Activated T-helper 2 cell treated with anti-CD3 and anti-CD28 coated beads, Interferon-gamma antibody, Interleukin-2, Interleukin-4, amounts not matched to agents 10 μg/mL and 5 μg/mL and 100 μg/mL, durations not matched to agents 14 hours and 24 hours and 36 hours (primary cell): ENCODE measurements at regions not wholly inside any gene's neighbourhood (a gene's known extent, or its start where the extent isn't known, plus 50 kb on each side); places are given as distances from the start of the nearest gene placed in this dataset.

Source experiments
- DNase-seq: peaks from one replicate; pipeline ENCODE4 v3.0.0; 2021; ENCODE audit warnings: low spot score
- H3K27ac Mint-ChIP-seq: one replicate; pipeline ENCODE4 v1.8.0; 2021; ENCODE audit warnings: mixed read lengths
- H3K27me3 Mint-ChIP-seq: one replicate; pipeline ENCODE4 v1.8.0; 2021; ENCODE audit warnings: low read depth, mixed read lengths
- H3K36me3 Mint-ChIP-seq: one replicate; pipeline ENCODE4 v1.8.0; 2021; ENCODE audit warnings: low read depth, mixed read lengths
- H3K4me1 Mint-ChIP-seq: one replicate; pipeline ENCODE4 v1.8.0; 2021; ENCODE audit warnings: low read depth, mixed read lengths
- H3K4me3 Mint-ChIP-seq: one replicate; pipeline ENCODE4 v1.8.0; 2021; ENCODE audit warnings: low read depth, mild to moderate bottlenecking, moderate library complexity, mixed read lengths
- H3K9me3 Mint-ChIP-seq: one replicate; pipeline ENCODE4 v1.8.0; 2021; ENCODE audit warnings: mixed read lengths
- intact Hi-C: fragments of 100-400 bp; cut with micrococcal nuclease; formaldehyde crosslinking; loops from one replicate; pipeline ENCODE4 v1.15.1; 2023

DNA sequence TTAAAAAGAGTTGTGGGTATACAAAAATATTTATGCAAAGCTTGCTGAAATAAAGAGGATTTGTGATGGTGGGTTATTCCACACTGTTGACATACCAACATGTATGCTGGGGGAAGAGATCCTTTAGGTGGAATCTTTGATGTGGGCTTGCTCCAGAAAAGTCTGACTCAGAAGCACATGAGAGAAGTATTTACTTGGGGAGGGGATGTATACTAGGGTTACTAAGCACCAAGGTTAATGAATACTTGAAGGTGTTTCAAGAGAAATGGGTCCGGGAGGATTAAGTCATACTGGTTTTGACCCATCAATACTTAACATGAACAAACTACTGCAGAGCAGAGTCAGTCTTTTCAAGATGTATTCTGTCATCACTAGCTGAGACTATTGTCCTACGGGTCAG lies 316.4 kb upstream of the GRIN3A start:
- no peaks in the 10 kb centered on the region for H3K9me3 Mint-ChIP-seq
- H3K27me3 Mint-ChIP-seq, result no peaks in the 10 kb centered on the region
- no peak overlapping the region for H3K4me3 Mint-ChIP-seq
- H3K36me3 Mint-ChIP-seq, result no peaks in the 10 kb centered on the region
- intact Hi-C loops, result no loop called here
- no peaks in the 10 kb centered on the region for H3K4me1 Mint-ChIP-seq
- DNase-seq, result no peak
- H3K27ac Mint-ChIP-seq, result no peak overlapping the region

DNA sequence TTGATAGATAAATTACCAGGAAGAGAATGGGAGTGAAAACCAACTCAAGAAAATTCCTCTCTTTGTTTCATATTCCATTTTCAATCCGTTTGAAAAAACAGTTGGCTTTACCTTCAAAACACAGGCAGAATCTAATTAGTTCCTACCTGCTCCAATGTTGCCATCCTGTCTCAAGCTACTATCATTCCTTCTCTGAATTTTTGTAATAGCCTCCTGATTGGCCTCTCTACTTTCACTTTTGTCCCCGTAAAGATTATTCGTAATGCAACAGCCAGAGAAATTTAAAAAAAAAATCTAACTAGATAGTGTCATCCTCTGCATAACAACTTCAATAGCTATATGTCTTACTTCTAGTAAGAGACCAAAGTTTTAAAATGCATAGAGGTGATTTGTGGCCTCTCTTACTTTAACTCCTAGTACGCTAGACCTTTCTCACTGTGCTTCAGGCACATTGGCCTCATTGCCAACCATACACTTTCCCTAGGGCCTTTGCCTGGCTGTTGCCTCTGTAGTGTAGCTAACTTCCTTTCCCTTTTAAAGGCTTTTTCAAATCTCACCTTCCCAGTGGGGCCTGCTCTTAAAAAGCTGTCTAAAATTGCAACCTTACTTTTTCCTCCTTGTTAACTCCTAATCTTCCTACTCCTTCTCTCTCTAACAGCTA lies 311.3 kb upstream of the GRIN3A start:
- intact Hi-C loops, result no loop called here
- H3K27me3 Mint-ChIP-seq, result no peaks in the 10 kb centered on the region
- H3K9me3 Mint-ChIP-seq, result no peaks in the 10 kb centered on the region
- DNase-seq, result no peak
- no peak overlapping the region for H3K27ac Mint-ChIP-seq
- no peaks in the 10 kb centered on the region for H3K4me1 Mint-ChIP-seq
- no peak overlapping the region for H3K4me3 Mint-ChIP-seq
- no peaks in the 10 kb centered on the region for H3K36me3 Mint-ChIP-seq

DNA sequence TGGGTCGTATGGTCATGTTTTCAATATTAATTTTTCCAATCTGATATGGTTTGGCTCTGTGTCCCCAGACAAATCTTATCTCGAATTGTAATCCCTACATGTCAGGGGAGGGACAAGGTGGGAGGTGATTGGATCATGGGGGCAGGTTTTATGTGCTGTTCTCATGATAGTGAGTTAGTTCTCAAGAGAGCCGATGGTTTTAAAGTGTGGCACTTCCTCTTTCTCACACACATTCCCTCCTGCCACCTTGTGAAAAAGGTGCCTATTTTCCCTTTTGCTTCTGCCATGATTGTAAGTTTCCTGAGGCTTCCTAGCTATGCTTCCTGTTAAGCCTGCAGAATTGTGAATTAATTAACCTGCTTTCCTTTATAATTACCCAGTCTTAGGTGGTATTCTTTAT lies 309.1 kb upstream of the GRIN3A start:
- Mint-ChIP-seq H3K36me3 (no peaks in the 10 kb centered on the region), H3K4me3 (no peak overlapping the region), H3K9me3 (no peaks in the 10 kb centered on the region), H3K27me3 (no peaks in the 10 kb centered on the region), H3K4me1 (no peaks in the 10 kb centered on the region), H3K27ac (no peak overlapping the region)
- intact Hi-C loops, result no loop called here
- no peak for DNase-seq

DNA sequence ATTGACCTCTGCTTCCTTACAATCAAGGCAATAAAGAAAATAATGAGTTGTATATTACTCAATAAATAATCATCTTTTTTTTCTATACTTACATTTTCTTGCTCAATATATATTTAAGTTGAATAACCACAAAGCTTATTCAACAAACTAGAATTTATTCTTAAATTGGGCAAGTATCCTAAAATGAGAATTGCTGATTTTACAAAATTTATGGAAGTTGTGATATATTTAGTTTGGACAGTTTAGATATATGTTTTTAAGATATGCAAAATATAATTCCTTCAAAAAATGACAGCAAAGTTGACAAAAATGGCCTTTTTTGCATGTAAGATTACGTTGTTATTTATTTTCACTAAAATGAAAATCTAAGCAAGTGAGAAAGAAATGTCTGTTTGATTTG lies 305.7 kb upstream of the GRIN3A start:
- H3K4me1 Mint-ChIP-seq, result no peaks in the 10 kb centered on the region
- DNase-seq, result no peak
- no peaks in the 10 kb centered on the region for H3K36me3 Mint-ChIP-seq
- no peak overlapping the region for H3K4me3 Mint-ChIP-seq
- H3K27ac Mint-ChIP-seq, result no peak overlapping the region
- no peaks in the 10 kb centered on the region for H3K27me3 Mint-ChIP-seq
- intact Hi-C loops, result no loop called here
- peaks cover 3% of the 10 kb centered on the region for H3K9me3 Mint-ChIP-seq

DNA sequence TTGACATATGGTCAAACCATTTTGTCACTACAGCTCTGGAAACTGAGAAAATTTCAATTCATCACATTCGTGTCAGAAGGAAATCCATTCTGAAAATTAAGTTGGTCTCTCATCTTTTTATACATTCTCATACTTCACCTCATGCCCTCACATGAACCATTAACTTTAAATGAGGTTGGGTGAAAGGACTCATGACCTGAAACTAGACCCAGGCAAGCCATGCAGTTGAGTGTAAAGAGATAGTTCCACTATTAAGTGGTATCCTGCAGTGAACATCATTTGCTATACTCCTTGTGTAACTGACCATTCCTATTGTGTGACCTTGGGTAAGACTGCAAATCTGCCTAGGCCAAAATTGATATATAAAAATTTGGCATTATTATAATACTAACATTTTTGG lies 299.6 kb upstream of the GRIN3A start:
- Mint-ChIP-seq H3K27me3 (no peaks in the 10 kb centered on the region), H3K9me3 (peaks cover 3% of the 10 kb centered on the region), H3K36me3 (no peaks in the 10 kb centered on the region), H3K4me1 (no peaks in the 10 kb centered on the region), H3K27ac (no peak overlapping the region), H3K4me3 (no peak overlapping the region)
- intact Hi-C loops, result no loop called here
- DNase-seq, result no peak

DNA sequence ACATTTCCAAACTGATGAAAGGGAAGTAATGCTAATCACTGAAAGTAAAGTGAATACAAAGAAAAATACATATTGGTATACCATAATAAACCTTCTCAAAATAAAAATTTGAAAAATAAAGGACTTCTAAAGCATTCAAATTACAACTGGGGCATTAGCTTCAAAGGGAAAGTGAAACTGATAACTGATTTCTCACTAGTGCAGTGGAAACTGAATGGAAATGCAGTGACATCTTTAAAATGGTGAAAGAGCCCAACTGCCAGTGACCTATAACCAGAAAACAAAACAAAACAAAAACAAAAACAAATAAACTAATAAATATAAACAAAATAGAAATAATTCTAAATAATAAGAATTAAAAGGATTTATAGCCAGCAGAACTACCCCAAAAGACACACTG lies 297.5 kb upstream of the GRIN3A start:
- H3K27ac Mint-ChIP-seq, result no peak overlapping the region
- H3K4me3 Mint-ChIP-seq, result no peak overlapping the region
- H3K9me3 Mint-ChIP-seq, result peaks cover under 1% of the 10 kb centered on the region
- H3K4me1 Mint-ChIP-seq, result no peaks in the 10 kb centered on the region
- DNase-seq, result no peak
- H3K36me3 Mint-ChIP-seq, result no peaks in the 10 kb centered on the region
- intact Hi-C loops, result no loop called here
- no peaks in the 10 kb centered on the region for H3K27me3 Mint-ChIP-seq

DNA sequence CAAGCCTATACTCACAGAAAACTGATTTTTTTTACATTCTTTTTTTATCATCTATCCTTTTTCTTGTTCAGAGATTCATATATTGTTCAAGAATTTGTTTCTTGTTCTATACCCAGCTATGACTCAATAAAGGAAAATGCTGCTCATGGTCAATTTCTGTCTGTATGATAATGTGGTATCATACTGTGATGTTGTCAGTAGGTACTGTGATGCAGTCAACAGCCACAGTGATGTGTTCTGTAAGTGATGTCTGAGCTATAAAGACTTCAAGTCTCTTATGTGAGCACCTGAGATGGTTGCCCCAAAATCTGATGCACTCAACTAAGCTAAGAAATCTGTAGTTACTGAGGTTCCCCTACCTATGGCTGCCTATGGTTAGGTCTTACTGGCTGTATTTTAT lies 294.2 kb upstream of the GRIN3A start:
- DNase-seq, result no peak
- no peak overlapping the region for H3K4me3 Mint-ChIP-seq
- no peaks in the 10 kb centered on the region for H3K36me3 Mint-ChIP-seq
- no peaks in the 10 kb centered on the region for H3K27me3 Mint-ChIP-seq
- H3K27ac Mint-ChIP-seq, result no peak overlapping the region
- intact Hi-C loops, result no loop called here
- H3K9me3 Mint-ChIP-seq, result no peaks in the 10 kb centered on the region
- no peaks in the 10 kb centered on the region for H3K4me1 Mint-ChIP-seq

DNA sequence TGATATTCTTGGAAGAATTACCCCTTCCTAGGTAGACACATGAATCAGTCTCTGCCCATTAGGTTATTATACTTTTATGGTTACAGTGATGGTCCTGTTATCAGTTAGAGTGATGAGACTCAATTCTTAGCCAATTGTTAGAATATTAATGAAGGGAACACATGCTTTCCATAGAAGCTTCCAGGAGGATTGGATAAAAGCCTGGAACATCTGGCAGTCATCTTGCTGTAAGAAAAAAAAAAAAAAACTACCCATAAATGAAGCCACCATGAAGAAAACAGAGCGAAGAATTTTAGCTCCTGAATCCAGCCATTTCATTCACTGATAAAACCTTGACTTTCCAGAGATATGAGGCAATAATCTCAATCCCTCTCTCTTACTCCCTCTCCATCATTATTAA lies 262.5 kb upstream of the GRIN3A start:
- Mint-ChIP-seq H3K27me3 (no peaks in the 10 kb centered on the region), H3K9me3 (no peaks in the 10 kb centered on the region), H3K36me3 (no peaks in the 10 kb centered on the region), H3K4me1 (no peaks in the 10 kb centered on the region), H3K4me3 (no peak overlapping the region), H3K27ac (no peak overlapping the region)
- no peak for DNase-seq
- intact Hi-C loops, result no loop called here

DNA sequence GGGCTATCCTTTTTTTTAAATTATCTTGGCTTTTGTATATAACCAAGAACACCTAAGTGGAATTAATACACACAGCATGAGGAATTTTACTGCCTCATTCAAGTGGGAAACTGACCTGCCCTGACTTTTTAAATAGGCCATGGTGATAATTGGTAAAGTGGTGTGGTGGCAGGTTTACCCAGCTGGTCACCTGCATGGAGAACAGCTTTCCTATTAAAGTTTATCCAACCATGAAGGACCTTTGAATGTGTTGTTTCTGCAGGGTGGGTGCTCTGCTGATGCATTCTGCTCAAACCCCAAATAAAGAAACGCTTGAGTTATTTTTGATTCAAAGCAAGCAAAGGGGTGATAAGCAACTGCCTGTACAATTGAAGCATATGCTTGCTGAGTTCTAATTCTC lies 261.0 kb upstream of the GRIN3A start:
- Mint-ChIP-seq H3K4me3 (no peak overlapping the region), H3K27me3 (no peaks in the 10 kb centered on the region), H3K9me3 (no peaks in the 10 kb centered on the region), H3K27ac (no peak overlapping the region), H3K36me3 (no peaks in the 10 kb centered on the region), H3K4me1 (no peaks in the 10 kb centered on the region)
- intact Hi-C loops, result no loop called here
- DNase-seq, result no peak

DNA sequence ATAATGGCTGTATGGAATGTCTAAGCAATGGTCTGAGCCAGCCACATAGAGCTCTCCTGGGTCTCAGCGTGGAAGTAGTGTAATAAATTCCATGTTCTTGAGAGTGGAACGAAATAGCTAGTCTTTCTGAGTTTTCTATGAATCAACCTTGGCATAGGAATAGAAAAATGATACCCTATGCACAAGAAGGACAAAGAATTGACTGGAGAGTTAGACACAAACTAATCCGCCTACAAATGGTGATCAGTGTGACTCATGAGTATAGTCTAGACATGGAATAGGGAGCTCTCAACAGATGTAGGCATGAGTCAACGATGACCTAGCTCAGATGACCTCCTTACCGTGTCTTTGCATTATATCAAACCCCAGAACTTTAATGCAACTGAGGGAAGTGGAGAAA lies 256.8 kb upstream of the GRIN3A start:
- Mint-ChIP-seq H3K4me1 (no peaks in the 10 kb centered on the region), H3K27me3 (no peaks in the 10 kb centered on the region), H3K36me3 (no peaks in the 10 kb centered on the region), H3K9me3 (no peaks in the 10 kb centered on the region), H3K27ac (no peak overlapping the region), H3K4me3 (no peak overlapping the region)
- DNase-seq, result no peak
- intact Hi-C loops, result no loop called here

DNA sequence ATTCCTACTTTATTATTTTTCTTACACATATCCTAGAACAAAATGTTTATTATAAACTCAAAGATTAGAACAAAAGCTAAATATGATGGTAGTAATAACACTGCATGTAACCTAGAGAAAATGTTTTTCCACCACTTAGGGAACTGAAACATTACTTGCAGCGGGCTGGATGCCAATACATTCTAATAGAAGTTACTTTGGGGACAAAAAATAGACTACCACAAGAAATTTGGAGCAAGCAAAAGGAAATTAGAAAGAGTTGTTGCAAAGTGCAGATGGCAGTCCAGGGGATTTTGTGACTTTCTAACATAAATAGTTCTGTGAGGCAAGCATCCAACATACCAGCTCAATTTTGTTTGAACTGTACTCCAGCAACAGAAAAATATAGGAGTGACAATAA lies 255.3 kb upstream of the GRIN3A start:
- no peaks in the 10 kb centered on the region for H3K9me3 Mint-ChIP-seq
- no peak overlapping the region for H3K27ac Mint-ChIP-seq
- DNase-seq, result no peak
- no peaks in the 10 kb centered on the region for H3K27me3 Mint-ChIP-seq
- no peaks in the 10 kb centered on the region for H3K36me3 Mint-ChIP-seq
- no peak overlapping the region for H3K4me3 Mint-ChIP-seq
- no peaks in the 10 kb centered on the region for H3K4me1 Mint-ChIP-seq
- intact Hi-C loops, result no loop called here

DNA sequence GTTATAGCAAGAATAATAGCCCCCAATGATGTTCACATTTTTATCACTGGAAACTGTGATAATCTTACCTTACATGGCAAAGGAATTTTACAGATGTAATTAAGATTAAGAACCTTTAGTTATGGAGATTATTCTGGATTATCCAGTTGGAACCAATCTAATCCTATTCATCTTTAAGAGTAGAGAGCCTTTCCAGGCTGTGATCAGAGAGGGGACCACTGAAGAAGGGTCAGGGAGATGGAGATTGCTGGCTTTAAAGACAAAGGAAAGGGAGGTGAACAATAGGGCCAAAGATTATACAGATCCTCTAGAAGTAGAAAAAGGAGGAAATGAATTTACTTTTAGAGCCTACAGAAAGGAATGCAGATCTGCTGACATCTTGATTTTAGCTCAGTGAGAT lies 253.5 kb upstream of the GRIN3A start:
- intact Hi-C loops, result no loop called here
- Mint-ChIP-seq H3K4me1 (no peaks in the 10 kb centered on the region), H3K27me3 (no peaks in the 10 kb centered on the region), H3K36me3 (no peaks in the 10 kb centered on the region), H3K27ac (no peak overlapping the region), H3K4me3 (no peak overlapping the region), H3K9me3 (no peaks in the 10 kb centered on the region)
- DNase-seq, result no peak

DNA sequence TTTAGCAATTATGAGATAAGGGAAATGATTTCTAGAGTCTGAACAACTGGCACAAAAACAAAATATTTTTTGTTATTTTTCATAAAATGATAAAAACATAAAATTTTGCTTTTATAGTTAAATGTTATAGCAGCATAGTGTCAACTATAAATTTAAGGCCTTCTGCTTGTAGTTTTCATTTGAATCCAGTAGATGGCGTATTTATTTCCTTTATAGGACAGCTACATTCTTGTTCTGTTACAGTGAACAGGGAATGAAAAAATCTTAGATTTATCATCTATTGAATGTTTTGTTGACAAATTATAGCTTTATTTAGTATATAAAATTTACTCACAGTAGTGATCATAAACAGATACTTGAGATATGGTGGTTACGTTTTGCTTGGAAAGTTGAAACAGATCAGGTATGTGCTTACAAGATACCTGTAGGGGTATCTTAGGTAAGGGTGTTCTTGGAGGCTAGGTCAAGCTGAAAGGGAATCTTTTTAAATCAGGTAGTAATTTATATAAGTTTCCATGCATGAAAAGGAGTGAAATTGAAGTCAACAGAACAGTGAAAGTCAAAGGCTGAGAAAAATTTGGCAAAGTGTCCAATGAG lies 239.3 kb upstream of the GRIN3A start:
- no peak for DNase-seq
- Mint-ChIP-seq H3K9me3 (no peaks in the 10 kb centered on the region), H3K27ac (no peak overlapping the region), H3K36me3 (no peaks in the 10 kb centered on the region), H3K27me3 (no peaks in the 10 kb centered on the region), H3K4me1 (no peaks in the 10 kb centered on the region), H3K4me3 (no peak overlapping the region)
- intact Hi-C loops, result no loop called here

DNA sequence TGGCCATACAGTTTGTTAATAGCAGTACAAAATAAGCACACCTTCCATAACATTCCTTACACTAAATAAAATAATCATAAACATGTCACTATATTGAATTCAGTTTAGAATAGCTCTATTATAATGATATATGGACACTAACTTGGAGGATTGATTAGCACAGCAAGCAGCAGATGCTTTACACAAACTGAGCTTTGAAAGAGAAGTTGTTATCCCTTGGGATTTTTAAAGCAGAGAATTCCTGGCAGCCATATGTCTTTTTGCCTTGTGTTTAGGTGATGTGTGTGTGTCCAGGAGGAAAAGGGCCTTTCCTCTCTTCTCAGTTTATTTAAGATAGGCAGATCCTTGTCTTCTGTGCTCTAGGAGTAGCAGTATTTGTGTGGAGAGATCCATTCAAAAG lies 232.2 kb upstream of the GRIN3A start:
- H3K4me1 Mint-ChIP-seq, result no peaks in the 10 kb centered on the region
- H3K36me3 Mint-ChIP-seq, result no peaks in the 10 kb centered on the region
- H3K9me3 Mint-ChIP-seq, result no peaks in the 10 kb centered on the region
- no peaks in the 10 kb centered on the region for H3K27me3 Mint-ChIP-seq
- H3K4me3 Mint-ChIP-seq, result no peak overlapping the region
- no peak for DNase-seq
- no peak overlapping the region for H3K27ac Mint-ChIP-seq
- intact Hi-C loops, result no loop called here
